MM.1S (cell line): ENCODE measurements at regions not wholly inside any gene's neighbourhood (a gene's known extent, or its start where the extent isn't known, plus 50 kb on each side); places are given as distances from the start of the nearest gene placed in this dataset.

Experiments used
- DNase-seq: peaks from one replicate; pipeline ENCODE4 v3.0.0-alpha.2; 2015
- H2AFZ ChIP-seq: fragments of 300-600 bp; sonication (generic); 2 replicates; pipeline ENCODE4 v1.6.0; 2016; ENCODE audit warnings: antibody characterized with exemption, low read length
- H3F3A ChIP-seq: fragments of 300-600 bp; sonication (generic); 2 replicates; pipeline ENCODE4 v1.6.1; 2016; ENCODE audit warnings: mild to moderate bottlenecking, antibody characterized with exemption, low read length, moderate library complexity, mixed read lengths; ENCODE audit not compliant: insufficient read depth
- H3K27ac ChIP-seq: fragments of 300-600 bp; sonication (generic); 2 replicates; pipeline ENCODE4 v1.5.1; 2016; ENCODE audit warnings: mild to moderate bottlenecking, low read length
- H3K27me3 ChIP-seq: fragments of 300-600 bp; sonication (generic); replicated peaks from 2 replicates; pipeline ENCODE4 v1.6.0; 2016; ENCODE audit warnings: low read length; ENCODE audit not compliant: insufficient read depth
- H3K36me3 ChIP-seq: fragments of 300-600 bp; sonication (generic); replicated peaks from 2 replicates; pipeline ENCODE4 v1.6.1; 2016; ENCODE audit warnings: mild to moderate bottlenecking, low read length, mixed read lengths; ENCODE audit not compliant: insufficient read depth
- H3K4me1 ChIP-seq: fragments of 300-600 bp; sonication (generic); 2 replicates; pipeline ENCODE4 v1.6.1; 2016; ENCODE audit warnings: low read length, mixed read lengths
- H3K4me2 ChIP-seq: fragments of 300-600 bp; sonication (generic); 2 replicates; pipeline ENCODE4 v1.6.0; 2016; ENCODE audit warnings: low read depth, low read length
- H3K4me3 ChIP-seq: fragments of 300-600 bp; sonication (generic); 2 replicates; pipeline ENCODE4 v1.5.1; 2016; ENCODE audit warnings: low read length, mixed read lengths
- H3K79me2 ChIP-seq: fragments of 300-600 bp; sonication (generic); 2 replicates; pipeline ENCODE4 v1.6.1; 2016; ENCODE audit warnings: mixed run types, low read length, mixed read lengths
- H3K9ac ChIP-seq: fragments of 300-600 bp; sonication (generic); 2 replicates; pipeline ENCODE4 v1.6.1; 2016; ENCODE audit warnings: low read length, mixed read lengths
- H3K9me2 ChIP-seq: fragments of 300-600 bp; sonication (generic); replicated peaks from 2 replicates; pipeline ENCODE4 v1.6.1; 2016; ENCODE audit warnings: mild to moderate bottlenecking, low read length, mixed read lengths; ENCODE audit not compliant: insufficient read depth
- H3K9me3 ChIP-seq: fragments of 300-600 bp; sonication (generic); replicated peaks from 2 replicates; pipeline ENCODE4 v1.6.1; 2016; ENCODE audit warnings: mild to moderate bottlenecking, low read length, mixed read lengths; ENCODE audit not compliant: insufficient read depth
- H4K20me1 ChIP-seq: fragments of 300-600 bp; sonication (generic); 2 replicates; pipeline ENCODE4 v1.6.1; 2016; ENCODE audit warnings: mild to moderate bottlenecking, low read length, moderate library complexity, mixed read lengths; ENCODE audit not compliant: insufficient read depth
- CTCF ChIP-seq: fragments of 300-600 bp; sonication (generic); IDR thresholded peaks from 2 replicates; pipeline ENCODE4 v1.5.1; 2016; ENCODE audit warnings: antibody characterized with exemption, low read length, mixed read lengths
- EZH2 ChIP-seq: fragments of 300-600 bp; sonication (generic); optimal IDR thresholded peaks from 2 replicates; pipeline ENCODE3; 2017; ENCODE audit warnings: low read depth, mild to moderate bottlenecking, antibody characterized with exemption, low read length, mixed read lengths
- EZH2phosphoT487 ChIP-seq: fragments of 300-600 bp; sonication (generic); IDR thresholded peaks from 2 replicates; pipeline ENCODE4 v1.6.1; 2018; ENCODE audit warnings: antibody characterized with exemption, low read length

- Histone ChIP-seq H3K27me3 (no peaks in the 10 kb centered on the region), H2AFZ (no peak overlapping the region), H3K9me2 (no peaks in the 10 kb centered on the region), H3K36me3 (no peaks in the 10 kb centered on the region), H3K9ac (no peak overlapping the region), H3K4me2 (no peak overlapping the region), H3K79me2 (no peaks in the 10 kb centered on the region), H3K4me1 (no peaks in the 10 kb centered on the region), H3K9me3 (no peaks in the 10 kb centered on the region), H3K27ac (no peak overlapping the region), H3K4me3 (no peak overlapping the region), H3F3A (no peaks in the 10 kb centered on the region), H4K20me1 (no peaks in the 10 kb centered on the region)
- DNase-seq, result no peak
- TF ChIP-seq EZH2phosphoT487 (no peak), EZH2 (no peak), CTCF (no peak)
Measured at GRCh38 chr2:222054813-222055212, 244.0 kb downstream of the PAX3 start.

- TF ChIP-seq EZH2 (no peak), CTCF (no peak), EZH2phosphoT487 (no peak)
- Histone ChIP-seq H3K9me3 (no peaks in the 10 kb centered on the region), H3K27me3 (no peaks in the 10 kb centered on the region), H3K4me1 (no peaks in the 10 kb centered on the region), H3K79me2 (no peaks in the 10 kb centered on the region), H3K4me2 (no peak overlapping the region), H4K20me1 (no peaks in the 10 kb centered on the region), H3K9ac (no peak overlapping the region), H3K9me2 (no peaks in the 10 kb centered on the region), H3F3A (no peaks in the 10 kb centered on the region), H3K4me3 (no peak overlapping the region), H3K27ac (no peak overlapping the region), H2AFZ (no peak overlapping the region), H3K36me3 (no peaks in the 10 kb centered on the region)
- no peak for DNase-seq
Measured at GRCh38 chr2:222052934-222053367, 245.8 kb downstream of the PAX3 start.

- no peak overlapping the region for H3K27ac ChIP-seq
- no peaks in the 10 kb centered on the region for H3K4me1 ChIP-seq
- no peaks in the 10 kb centered on the region for H3K27me3 ChIP-seq
- no peaks in the 10 kb centered on the region for H3F3A ChIP-seq
- no peak overlapping the region for H2AFZ ChIP-seq
- no peak overlapping the region for H3K4me3 ChIP-seq
- no peaks in the 10 kb centered on the region for H3K9me3 ChIP-seq
- H4K20me1 ChIP-seq, result no peaks in the 10 kb centered on the region
- TF ChIP-seq EZH2 (no peak), EZH2phosphoT487 (no peak), CTCF (no peak)
- DNase-seq, result no peak
- H3K9me2 ChIP-seq, result no peaks in the 10 kb centered on the region
- H3K79me2 ChIP-seq, result no peaks in the 10 kb centered on the region
- no peaks in the 10 kb centered on the region for H3K36me3 ChIP-seq
- H3K4me2 ChIP-seq, result no peak overlapping the region
- no peak overlapping the region for H3K9ac ChIP-seq
Measured at GRCh38 chr2:222050981-222051380, 247.8 kb downstream of the PAX3 start.
